ENCODE measurements at regions not wholly inside any gene's neighbourhood (a gene's known extent, or its start where the extent isn't known, plus 50 kb on each side); places are given as distances from the start of the nearest gene placed in this dataset.

DNA sequence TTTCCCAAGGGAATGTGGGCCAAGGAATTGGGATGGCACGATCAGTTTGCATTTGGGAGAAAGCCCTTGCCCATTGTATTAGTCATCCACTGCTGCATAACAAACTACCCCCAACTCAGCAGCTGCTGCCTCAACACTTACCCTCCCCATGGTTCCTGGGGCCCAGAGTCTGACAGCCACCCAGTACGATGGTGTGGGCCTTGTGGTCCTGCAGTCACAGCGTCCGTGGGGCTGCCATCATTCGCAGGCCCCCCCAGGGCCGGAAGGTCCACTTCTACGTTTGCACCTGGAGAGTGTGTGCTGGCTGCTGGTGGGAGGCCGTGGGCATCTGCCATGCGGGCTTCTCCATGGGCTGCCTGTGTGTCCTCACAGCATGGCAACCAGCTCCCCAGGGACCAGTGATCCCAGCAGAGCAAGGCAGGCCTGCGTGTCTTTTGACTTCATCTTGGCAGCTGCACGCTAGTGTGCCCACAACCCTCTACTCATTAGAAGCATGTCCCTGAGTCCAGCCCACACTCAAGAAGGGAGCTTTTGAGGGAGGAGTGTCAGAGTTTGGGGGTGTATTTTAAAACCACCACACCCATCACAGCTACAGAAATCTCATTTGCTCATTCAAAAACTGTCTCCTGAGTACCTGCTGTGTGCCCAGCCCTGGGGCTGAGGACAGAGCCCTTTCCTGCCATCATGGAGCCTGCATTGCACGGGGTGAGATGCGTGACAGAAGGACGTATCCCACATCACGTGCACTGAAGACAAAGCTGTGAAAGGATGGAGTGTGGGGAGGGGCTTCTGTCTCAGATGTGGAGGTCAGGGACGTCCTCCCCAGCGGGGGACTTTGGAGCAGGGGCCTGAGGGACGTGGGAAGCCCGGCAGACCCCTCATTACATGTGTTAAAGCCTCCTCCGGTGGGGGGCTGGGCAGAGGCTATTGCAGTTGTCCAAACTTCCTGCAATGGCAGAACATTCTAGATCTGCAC, 185.0 kb upstream of the ZNF469 start:
- TF ChIP-seq, protein P1, sequence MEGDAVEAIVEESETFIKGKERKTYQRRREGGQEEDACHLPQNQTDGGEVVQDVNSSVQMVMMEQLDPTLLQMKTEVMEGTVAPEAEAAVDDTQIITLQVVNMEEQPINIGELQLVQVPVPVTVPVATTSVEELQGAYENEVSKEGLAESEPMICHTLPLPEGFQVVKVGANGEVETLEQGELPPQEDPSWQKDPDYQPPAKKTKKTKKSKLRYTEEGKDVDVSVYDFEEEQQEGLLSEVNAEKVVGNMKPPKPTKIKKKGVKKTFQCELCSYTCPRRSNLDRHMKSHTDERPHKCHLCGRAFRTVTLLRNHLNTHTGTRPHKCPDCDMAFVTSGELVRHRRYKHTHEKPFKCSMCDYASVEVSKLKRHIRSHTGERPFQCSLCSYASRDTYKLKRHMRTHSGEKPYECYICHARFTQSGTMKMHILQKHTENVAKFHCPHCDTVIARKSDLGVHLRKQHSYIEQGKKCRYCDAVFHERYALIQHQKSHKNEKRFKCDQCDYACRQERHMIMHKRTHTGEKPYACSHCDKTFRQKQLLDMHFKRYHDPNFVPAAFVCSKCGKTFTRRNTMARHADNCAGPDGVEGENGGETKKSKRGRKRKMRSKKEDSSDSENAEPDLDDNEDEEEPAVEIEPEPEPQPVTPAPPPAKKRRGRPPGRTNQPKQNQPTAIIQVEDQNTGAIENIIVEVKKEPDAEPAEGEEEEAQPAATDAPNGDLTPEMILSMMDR (IDR thresholded peaks at IDR 0.05): no peak
- TF ChIP-seq POLR2A (IDR thresholded peaks at IDR 0.05): no peak
